T-helper 2 cell treated with Interferon-gamma antibody and Interleukin-4, amounts not matched to agents 100 ng/mL and 5 ng/mL, for 36 hours (primary cell): ENCODE measurements at regions not wholly inside any gene's neighbourhood (a gene's known extent, or its start where the extent isn't known, plus 50 kb on each side); places are given as distances from the start of the nearest gene placed in this dataset.

Experiments
- intact Hi-C: fragments of 100-400 bp; cut with micrococcal nuclease; formaldehyde crosslinking; loops from one replicate; pipeline ENCODE4 v1.15.1; 2023

DNA sequence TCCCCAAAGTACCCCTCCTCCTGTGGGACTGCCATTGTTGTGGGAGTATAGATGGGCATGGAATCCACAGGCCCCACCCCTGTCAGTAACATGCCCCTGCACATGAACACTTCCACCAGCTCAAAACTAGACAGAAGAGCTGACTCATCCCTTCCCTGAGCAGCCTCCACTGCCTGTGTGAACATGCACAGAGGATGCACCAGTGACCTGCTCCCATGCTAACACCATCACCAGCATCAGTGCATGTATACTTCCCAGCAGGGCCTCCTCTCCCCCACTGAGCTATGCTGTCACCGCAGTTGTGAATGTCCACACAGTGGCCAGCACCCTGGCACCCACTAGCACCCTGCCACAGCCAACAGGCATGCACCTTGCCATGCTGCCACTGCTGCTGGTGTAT, 939.8 kb downstream of the EFNA5 start:
- intact Hi-C loops: no loop called here

DNA sequence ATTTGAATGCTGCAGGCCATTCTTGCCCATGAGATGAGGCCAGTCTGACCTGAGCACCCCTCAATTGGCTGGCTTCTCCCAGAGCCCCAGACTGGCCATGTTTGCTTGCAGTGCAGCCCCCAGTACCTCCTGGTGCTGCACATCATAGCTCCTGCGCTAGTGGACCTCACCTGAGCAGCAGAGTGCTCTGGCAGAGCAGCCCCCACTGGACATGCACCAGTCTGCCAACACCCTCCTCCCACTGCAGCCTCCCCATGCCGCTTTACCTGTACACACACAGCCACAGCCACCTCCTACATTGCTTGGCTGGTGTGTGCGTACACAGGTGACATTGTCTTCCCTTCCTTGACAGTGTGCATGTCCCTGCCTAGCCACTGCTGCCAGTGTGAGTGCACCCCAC, 940.2 kb downstream of the EFNA5 start:
- intact Hi-C loops: no loop called here

DNA sequence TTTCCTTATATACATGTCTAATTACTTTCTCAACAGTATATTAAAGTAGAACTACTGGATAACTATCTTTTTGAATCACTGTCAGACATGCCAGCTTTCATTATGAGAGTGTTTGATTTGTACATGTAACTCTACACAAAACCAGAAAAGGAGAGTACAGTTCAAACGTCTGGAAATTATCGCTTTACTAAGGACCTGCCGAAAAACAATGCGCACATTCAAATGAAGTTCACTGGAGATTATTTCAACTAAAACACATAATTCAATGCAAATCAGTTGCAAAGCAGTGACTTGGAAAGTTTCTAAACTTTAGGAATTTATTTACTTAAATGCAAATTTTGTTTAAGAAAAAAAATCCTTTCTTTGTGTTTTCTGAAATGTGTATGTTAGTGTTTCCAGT, 942.5 kb downstream of the EFNA5 start:
- intact Hi-C loops: no loop called here

DNA sequence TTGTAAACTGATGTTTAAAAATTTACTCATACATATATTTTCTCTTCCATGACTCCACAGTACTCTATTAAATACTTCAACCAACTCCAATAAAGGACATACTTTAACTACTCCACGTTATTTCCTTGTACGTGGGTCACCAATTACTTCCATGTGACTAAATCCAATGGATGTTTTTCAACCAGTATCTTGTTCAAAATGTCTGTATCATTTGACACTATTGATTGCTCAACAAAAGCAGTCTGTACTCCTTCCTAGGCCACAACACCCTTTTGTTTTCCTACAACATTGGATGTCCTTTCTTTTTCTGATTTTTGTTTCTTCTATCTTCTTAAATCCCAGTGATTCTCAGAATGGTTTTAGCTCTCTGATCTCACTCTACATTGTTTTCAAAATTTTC, 943.7 kb downstream of the EFNA5 start:
- intact Hi-C loops: no loop called here

DNA sequence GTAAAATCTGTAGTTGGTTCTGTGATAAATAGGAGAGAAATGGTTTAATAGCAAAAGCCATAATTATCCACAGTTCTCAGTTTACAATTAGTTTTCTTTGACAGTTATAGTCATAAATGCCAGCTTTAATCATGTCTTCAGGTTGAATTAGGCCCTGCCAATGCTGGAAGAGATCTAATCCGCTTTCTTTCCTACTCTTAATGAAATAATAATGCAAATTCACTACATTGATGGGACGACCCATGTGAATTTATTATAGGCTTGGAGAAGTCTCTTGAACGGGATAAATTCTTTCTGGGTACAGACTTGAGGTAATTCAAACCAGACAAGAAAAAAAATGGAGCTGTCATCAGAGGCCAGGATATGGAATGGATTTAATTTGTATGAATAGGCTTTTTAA, 950.4 kb downstream of the EFNA5 start:
- intact Hi-C loops: no loop called here

DNA sequence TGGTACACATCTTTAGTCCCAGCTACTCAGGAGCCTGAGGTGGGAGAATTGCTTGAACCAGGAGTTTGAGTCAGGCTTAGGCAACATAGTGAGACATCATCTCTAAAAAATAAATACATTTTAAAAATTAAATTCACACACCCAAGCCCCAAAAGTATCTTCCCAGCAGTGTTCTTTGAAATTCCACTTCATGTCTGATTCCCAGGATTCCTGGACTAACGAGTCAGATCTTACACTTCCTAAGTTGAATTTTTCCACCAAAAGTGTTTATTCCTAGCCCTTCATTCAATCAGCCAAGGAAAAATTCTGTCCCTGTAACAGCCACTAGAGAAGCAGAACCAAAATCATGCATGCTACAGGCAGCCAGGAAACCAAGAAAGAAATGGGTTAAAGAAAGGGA, 970.9 kb downstream of the EFNA5 start:
- intact Hi-C loops: no loop called here

DNA sequence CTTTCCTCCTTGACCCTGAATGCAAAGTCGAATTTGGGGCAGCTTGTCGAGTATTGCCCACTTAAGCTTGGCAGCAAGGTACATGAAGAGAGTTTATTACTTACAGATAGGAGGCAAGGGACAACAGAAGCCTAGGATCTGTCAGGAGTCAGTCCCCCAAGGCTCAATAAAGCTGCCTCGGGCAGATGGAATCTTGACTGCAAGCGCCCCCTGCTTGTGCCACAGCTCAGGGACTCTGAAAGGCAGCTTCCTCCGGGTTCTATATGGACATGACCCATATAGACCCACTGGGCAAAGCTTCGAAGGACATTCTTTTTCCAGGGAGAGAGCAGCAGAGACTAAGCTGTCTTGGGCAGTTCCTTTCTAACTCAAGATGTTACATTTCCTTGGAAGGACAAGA, 971.5 kb downstream of the EFNA5 start:
- intact Hi-C loops: no loop called here

DNA sequence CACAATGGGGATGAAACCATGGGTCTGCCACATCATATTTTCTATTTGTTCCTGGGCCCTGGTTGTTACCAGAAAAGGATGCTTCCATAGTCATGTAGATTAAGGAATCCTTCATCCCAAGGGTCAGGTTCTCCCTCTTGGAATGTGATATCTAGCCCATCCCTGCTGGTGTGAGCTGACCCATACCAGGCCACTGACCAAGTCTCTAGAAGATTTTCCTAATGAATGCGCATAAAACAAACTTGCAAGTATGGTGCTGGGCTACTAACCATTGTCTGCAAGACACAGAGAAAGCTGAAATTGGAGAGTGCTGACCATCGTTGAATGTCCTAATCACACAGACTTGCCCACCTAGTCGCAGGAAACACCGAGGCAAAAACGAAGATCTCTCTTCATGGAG, 972.6 kb downstream of the EFNA5 start:
- intact Hi-C loops: no loop called here

DNA sequence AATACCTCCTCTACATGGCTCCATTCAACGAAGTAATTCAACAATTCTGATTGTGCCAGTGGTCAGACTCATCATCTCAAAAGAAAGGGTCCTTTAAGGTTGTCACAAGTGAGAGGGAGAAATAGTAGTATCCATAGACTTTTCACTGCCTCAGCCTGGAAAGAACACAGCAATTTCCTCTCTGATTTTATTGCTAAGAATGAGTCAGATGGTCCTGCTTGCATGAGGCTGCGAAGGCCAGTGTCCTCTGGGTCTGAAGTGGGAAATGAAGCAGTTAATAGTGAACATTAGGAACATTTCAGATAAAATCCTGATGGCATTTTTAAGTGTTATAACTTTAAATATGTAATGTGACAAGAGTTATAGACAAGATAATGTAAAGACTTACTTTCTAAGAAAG, 979.0 kb downstream of the EFNA5 start:
- intact Hi-C loops: no loop called here

DNA sequence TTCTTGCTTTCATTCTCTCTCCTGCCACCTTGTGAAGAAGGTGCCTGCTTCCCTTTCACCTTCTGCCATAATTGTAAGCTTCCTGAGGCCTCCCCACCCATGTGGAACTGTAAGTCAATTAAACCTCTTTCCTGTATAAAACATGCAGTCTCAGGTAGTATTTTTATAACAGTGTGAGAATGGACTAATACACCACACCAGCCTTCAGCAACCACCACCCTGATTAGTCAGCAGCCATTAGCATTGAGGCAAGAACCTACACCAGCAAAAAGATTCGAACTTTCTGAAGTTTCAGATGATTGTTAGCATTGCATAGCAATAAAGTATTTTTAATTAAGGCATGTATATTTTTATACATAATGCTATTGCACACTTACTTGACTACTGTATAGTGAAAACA, 980.2 kb downstream of the EFNA5 start:
- intact Hi-C loops: no loop called here

DNA sequence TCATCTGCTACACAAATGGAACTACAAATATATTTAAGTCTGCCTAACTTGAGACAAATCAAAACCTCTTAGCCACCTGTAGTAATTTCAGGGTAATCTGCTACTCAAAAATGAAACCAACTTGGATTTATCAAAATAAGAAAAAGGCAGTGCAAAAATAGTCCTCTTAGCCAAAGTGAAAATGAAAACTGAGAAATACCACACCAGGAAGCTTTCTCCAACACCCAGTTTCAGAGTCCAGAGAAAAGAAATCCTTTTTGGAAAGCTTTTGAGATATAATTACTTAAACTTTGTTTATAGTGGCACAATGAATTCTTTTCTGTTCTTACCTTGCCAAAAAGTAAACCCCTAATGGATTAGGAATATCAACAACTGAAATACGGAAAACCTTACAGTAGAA, 990.4 kb downstream of the EFNA5 start:
- intact Hi-C loops: no loop called here

DNA sequence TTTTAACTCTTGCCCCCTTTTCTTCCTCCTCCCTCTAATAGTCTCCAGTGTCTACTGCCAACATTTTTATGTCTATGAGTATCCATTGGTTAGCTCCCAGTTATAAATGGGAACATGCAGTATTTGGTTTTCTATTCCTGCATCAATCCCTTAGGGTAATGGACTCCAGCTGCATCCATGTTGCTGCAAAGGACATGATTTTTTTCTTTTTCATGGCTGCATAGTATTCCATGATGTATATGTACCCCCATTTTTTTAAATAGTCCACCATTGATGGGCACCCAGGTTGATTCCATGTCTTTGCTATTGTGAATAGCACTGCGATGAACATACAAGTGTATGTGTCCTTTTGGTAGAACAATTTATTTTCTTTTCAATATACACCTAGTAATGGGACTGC, 993.7 kb downstream of the EFNA5 start:
- intact Hi-C loops: no loop called here

DNA sequence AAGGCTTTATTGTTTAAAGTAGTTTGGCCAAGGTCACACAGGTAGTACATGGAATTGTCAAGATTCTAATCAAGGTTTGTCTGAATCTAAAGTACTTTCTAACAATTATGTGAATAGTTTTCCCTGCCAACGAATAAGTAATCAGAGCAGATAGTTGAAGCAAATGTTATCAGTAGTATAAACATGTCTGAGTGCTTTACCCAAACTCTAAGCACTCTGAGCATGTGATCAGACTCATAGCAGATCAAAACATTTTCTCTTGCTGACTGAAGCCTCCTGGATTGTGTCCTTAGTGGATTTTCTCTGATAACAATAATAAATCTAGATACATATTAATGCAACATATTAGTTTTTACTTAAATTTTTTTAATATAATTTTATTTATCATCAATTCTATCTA, 995.0 kb downstream of the EFNA5 start:
- intact Hi-C loops: no loop called here

DNA sequence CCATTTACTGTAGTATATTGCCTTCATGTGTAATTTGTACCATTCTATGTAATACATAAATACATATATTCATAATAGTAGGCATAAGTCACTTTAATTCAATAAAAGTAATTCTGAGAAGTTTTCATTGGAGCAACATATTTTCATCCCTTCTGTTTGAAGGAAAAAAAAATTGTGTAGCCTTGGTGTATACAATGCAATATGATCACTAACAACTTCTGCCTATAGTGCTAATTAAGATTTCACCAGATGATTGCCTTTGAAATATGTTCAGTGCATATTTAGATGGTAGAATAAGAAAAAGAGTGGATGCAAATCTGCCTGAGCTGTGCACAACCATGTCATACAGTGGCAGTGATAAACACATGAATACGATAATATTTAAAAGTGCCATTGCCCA, 996.8 kb downstream of the EFNA5 start:
- intact Hi-C loops: no loop called here

DNA sequence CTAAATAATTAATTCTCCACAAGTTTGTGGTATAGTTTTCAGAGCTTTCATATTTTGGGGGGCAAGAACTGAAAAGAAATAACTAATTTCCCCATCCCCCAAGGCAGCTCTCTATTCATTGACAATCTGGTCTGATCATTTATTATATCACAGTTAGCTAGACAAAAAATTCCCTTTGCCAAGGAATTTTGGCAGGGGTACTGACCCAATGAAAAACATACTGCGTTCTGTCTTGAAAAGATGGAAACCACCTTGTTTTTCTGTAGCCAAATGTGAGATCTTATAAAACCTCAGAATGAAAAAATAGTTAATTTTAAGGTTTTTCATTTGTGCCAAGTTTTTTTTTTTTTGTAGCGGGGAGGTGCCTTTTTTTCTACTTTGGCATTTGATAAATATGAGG, 1008.9 kb downstream of the EFNA5 start:
- intact Hi-C loops: no loop called here

DNA sequence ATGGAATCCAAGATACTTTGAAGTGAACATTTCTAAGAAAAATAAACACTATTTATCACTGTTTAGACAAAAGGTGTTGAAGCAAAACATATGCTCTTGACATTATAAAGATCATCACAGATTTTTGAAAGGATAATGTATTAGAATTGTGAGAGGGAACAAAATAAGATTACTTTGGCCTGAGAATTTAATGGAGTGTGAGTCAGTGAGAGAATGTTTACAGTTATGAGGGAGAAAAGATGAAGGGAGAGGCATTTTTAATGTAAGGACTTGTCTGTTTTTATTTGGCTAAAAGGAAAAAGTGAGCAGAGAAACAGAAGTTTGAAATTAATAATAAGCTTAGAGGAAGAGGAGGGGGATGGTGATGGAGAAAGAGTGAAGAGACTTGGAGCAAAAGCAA, 1010.1 kb downstream of the EFNA5 start:
- intact Hi-C loops: no loop called here

DNA sequence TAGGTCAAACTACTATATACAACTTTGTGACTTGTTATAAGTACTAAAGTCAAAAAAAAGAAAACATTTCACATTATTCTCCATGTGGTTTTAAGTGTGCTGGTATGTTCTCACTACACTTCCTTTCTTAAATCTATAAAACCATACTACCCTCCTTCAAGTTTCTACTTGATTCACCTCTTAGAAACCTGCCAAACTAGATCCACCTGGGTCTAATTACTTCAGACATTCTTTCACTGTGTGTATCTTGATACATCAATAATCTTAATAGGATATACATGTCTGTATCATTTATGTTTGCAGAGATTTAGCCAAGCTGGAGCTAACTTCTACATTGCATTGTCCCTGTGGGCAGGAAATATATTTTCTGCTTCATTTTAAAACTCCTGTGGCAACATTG, 1012.6 kb downstream of the EFNA5 start:
- intact Hi-C loops: no loop called here

DNA sequence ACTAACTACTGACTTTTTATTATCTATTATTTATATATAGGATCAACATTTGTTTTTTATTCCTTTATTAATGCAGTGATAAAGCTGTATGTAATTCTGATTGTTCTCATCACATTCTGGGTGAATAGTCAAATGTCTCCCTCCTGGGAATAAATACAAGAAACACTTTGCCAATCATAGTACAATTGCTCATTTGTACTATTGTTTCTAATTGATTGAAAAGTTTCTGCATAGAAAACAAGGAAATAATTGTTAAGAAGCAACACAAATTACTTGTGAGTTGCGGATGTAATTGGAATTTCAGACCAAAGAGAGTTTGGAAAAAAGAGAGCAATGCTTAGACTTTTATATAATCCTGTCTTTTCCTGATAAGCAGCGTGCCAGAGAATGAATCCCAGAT, 1013.9 kb downstream of the EFNA5 start:
- intact Hi-C loops: no loop called here

DNA sequence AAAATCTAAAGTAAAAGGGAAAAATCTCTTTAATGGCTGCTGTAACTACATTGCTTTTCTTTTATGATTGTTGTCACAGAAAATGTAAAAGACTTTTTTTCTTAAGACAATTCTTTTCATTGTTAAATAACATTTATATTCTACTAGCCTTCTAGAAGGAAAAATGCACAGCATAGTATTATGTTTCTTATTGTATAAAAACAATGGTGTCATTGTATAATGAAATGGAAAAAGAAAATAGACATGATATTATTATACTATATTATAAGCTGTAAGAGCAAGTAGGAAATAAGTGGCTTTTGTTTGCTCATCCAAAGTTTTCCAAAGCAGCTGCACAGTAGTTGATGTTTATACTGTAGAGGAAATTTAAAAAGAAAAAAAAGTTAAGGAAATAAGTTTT, 1021.7 kb downstream of the EFNA5 start:
- intact Hi-C loops: no loop called here

DNA sequence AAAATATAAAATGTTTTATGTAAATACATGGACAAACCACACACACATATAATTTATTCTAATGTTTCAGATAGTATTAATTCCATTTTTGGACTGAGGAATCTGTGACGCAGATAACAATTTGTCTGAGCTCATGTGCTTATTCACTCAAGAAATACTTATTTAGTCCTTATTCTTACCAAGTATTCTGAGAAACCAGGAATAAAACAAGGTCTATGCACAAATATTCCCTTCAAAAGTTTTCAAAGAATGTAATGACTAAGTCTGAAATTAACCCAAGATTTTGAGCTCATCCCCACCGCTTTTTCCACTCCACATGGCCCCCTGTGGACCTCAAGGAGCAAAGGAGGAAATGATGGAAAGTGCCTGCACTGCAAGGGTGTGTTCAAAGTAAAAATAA, 1022.3 kb downstream of the EFNA5 start:
- intact Hi-C loops: no loop called here

DNA sequence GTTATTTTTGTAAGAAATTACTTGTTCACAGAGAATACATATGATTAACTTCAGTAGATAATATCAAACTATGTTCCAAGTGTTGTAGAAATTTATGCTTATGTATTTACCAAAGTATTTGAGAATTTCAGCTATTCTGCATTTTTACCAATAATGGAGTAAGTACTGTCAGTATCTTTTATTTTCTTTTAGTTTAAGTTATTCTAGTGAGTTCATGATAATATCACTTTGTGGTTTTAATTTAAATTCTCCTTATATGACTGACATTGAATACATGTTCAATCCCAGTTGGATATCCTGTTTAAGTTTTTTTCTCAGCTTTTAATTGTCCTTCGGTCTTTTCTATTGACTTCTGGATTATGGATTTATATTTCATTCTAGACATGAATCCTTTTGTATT, 1024.6 kb downstream of the EFNA5 start:
- intact Hi-C loops: no loop called here

DNA sequence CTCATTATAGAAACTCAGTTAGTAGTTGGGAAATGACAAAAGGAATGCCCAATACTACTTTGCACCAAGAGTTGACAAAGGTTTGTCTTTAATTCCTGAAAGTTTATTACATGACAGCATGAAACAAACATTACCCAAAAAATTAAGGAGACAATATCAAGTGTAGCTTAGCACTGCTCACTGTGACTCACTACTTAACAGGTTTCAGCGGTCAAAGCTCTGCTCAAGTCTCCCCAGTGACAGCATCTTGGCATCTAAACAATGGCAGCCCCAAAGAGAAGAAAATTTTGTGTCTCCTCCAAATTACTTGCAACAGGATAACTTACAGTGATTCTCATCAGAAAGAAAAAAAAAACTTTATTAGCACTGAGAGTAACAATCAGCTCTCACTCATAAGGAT, 1030.2 kb downstream of the EFNA5 start:
- intact Hi-C loops: no loop called here

DNA sequence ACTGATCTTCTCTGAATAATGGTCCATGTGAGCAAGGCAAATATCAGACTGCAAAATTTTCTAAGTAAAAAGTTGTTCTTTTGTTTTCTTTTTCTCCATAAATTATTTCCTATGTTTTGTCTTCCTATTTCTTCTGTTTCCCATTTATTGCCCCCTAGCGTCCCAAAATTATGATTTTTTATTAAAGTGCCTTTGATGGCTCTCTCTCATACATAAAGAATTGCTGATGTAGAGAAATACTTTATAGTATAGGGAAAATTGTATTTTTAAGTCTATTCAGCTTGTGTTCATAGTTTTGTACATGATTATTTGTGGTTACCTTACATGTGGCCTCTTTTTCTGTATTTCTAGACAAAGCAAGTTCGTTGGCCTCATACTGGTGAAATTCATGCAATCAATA, 1031.2 kb downstream of the EFNA5 start:
- intact Hi-C loops: no loop called here

DNA sequence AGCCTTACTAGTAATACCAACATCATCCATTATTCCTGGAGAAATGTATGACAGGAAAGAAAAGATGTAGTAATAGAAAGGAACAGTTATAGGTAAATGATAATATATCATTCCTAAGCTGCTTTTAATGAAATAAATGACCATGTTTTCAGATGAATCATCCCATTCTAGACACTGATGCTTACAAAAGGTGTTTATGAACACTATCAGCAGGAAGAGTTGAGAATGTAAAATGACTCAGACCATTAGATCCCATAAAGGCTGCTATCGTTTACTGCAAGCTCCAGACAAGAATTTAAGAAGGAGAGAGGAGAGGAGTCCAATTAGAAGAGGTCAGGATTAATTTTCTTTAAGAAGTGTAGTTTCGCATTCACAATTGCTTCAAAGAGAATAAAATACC, 1033.5 kb downstream of the EFNA5 start:
- intact Hi-C loops: no loop called here

DNA sequence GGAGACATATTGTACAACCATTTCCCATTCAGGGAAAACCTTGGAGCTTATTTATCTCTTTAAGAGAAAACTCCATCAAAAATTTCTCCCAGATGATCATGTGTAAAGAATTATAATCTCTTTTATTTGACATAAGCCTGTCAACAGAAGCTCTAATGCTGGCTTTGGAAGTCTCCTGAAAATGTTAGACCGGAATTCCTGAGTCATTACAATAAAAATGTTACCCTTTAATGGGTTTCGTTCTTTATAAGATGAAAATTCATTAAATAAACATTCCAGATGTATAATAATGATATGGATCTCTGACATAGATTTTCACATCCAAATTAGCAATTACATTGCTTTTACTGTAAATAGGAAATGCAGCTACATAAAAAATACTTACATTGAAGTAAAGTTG, 1036.4 kb downstream of the EFNA5 start:
- intact Hi-C loops: no loop called here
